RPMI7951 (cell line): ENCODE measurements at regions not wholly inside any gene's neighbourhood (a gene's known extent, or its start where the extent isn't known, plus 50 kb on each side); places are given as distances from the start of the nearest gene placed in this dataset.

Experiments used
- DNase-seq: peaks from one replicate; pipeline ENCODE4 v3.0.0-alpha.2; 2012; ENCODE audit warnings: low read depth

DNA sequence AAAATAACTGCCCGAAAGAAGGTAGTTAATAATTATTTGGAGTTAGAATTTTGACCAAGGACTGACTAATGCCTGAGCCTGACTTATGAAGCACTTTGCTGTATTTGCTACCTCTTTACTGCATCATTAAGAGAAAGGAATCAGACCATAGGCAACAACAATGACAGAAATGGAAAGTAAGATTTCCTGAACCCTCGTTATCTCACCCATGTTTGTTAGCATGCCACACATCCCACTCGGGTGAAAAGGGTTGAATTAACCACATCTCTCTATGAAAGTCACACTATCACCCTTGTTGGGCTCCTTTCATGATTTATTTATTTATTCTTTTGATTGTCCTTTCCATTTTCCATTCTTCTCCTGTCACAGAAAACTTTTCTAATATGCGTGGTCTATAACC lies 59.6 kb downstream of the OLIG3 start:
- no peak for DNase-seq

- no peak for DNase-seq
Measured at GRCh38 chr6:137432054-137432611, 62.1 kb downstream of the OLIG3 start.

- DNase-seq, result no peak
Measured at GRCh38 chr6:137430954-137431353, 63.2 kb downstream of the OLIG3 start.

GRCh38 chr6:137427656-137428290 lies 66.4 kb downstream of the OLIG3 start:
- DNase-seq, result peak; percentile 1

DNA sequence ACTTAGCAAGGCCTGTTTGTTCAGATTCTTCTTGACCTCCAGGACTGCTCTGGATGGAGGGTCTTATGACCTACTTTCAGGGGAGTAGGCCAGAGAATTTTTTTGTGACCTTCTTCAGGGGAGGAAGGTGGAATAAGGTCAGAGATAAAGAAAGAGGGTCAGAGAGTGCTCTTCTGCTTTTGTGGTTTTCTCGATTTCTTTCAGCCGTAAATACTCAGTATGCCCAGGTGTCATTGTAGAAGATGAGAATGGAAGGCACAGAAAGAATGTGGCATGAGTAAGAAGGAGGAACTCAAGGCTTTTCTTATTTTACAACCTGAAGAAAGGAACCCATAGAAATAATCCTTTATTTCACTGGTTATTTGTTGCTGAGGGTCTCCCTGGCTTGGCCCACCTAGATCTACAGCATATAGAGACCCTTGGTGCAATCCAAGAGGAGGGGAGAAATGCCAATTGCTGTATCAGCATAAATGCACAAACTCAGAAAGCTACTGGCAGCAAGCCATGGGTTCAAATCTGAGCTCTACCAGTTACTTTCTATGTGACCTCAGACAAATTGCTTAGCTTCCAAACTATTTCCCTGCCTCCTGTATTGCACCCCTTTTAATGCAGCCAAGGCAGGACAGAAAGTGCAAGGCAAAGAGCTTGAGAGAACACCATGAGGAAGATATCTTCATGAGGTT lies 68.0 kb downstream of the OLIG3 start:
- no peak for DNase-seq

GRCh38 chr6:137424251-137424650 lies 69.9 kb downstream of the OLIG3 start:
- DNase-seq, result no peak

DNA sequence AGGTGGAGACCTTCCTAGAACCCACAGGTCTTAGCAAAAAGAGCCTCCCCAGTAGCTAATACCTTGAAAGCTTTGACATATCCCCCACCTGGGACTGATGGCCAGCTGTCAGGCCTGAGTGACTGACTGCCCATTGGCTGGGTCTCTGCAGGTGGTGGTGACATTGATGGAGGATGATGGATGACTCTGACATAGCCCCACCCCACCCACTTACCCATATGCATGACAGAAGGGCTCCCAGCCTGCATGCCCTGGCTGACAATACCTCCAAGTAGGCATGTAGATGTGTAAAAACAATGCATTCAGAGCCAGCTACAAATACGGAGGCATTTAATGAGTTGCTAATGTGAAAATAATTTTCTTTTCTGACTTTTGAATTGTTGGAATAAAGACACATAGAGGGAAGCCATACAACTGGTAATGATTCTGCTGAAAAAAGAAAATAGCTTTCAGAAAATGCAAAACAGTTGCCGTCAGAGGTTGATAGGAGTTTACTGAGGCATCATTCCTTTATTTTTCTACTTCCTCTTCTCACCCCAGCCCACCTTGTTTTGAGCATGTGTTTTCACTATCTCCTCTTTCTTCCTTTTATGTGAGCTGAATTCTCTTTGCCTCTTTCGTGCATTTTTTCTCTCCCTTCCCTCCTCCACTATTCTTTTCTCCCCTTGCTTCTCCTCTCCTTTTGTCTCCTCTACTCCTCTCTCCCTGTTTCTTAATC lies 70.6 kb downstream of the OLIG3 start:
- no peak for DNase-seq

DNA sequence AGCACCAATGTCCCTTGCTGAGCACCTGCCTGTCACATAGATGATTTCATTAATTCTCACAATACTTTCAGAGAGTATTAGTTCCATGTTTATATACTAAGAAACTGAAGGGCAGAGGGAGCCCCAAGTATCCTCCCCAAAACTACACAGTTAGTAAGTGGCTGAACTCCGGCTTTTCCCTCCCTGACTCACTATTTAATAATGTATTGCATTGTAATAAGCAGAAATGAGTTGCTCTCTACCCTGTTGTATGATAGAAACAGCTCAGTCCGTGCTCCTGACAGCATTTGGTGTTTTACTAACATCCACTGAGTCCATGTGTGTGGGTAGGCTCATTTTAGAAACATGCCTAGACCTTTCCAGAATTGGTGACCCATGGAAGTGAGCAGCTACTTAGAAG lies 76.8 kb downstream of the OLIG3 start:
- DNase-seq, result no peak

DNA sequence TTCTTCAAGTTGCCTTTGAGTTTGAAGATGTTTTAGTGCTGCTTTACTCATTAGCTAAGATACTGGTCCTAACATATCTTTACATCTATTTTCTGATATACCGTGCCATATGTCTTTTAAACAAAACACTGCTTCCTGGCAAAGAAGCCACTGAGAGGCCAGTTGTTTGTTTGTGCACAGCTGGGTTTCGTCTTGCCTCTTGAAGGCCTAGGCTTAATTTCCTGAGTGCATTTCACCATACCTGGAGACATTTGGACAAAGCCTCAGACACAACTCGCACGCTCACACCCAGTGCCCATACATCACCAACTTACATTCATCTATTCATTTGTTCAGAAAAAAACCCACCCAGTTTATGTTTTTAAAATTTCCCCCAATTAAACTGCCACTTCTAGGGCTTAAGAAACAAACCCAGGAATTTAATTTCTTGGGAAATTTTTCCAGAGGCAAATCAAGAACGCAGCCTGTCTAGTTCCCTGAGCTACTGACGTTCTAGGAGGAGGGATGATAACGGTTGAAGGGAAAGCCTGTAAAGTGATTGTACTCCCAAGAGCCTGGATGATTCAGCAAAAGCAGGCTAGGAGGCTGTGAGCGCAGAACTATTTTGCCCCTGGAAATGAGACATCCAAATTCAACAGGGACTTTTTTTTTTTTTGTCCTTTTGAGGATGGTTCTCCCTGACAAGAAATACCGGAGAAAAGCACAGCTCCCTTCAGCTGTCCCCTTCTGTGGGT lies 77.7 kb downstream of the OLIG3 start:
- peak; percentile 63 for DNase-seq

- DNase-seq, result no peak
Measured at GRCh38 chr6:137415834-137416190, 78.4 kb downstream of the OLIG3 start.

DNA sequence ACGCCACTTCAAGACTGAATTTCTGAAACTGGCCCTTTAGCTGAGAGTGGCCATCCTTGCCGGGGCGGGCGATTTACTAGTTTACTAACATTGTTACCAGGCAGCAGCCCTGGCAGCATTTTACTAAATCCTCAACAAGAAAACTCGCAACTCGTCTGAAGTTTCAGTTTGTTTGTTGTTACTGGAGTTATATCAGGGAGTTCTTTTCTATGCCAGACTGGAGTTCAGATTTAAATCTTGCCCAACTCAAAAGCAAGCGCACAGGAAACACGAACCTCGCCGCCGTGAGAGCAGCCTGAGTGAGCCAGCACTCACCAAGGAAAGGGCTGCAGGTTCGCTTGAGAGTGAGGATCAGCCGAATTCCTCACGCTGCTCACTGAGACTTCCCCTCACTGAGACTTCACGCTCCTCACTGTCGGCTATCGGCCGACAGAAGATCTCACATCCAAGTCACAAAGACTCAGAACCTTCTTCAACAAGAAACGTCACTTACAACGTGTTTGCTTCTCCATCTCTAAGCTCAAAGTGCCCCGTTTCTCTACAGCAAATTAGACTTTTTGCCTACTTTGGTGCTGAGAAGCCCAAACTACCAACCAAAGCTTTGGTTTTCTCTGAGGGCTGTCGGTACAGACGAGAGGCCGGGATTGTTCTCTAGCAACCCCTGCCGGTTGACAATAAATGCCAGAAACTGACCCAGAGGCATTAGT lies 78.9 kb downstream of the OLIG3 start:
- peak; percentile 70 for DNase-seq

DNA sequence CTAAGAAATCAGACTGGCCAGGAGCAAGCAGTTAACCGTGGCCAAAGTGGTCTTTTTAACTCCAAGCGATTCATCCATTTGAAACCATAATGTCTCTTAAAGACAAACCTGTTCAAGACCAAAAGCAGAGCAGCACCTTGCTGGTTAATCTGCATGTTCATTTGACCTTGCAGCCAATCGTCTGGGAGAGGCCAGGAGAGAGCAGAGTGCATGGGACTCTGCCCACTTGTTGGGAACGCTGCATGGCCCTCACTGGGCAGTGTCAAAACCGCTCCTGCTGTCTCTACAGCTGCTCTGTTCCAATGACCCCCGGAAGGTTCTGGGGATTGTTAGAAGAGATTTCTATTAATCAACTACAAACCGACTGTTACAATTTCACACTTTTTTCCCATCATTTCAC lies 79.6 kb downstream of the OLIG3 start:
- DNase-seq, result no peak

- DNase-seq, result no peak
Measured at GRCh38 chr6:137413482-137413881, 80.7 kb downstream of the OLIG3 start.

DNA sequence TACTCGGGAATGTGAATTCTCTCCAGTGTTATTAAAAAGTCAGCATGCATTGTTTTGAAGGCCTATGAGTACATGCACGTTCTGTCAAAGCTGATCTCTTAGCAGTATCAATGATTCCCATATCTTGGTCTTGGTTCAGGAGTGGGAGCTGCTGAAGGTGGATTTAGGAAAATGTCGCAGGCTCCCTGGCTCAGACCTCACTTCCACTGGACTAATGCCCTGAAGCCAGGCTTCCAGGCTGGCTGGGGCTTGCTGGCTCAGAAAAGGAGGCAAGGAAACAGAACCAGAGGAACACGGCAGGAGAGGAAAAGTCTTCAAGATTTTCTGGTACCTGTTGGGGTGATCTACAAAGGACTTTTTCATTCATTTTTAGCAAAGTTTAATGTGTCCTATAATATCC lies 81.6 kb downstream of the OLIG3 start:
- no peak for DNase-seq

GRCh38 chr6:137409266-137409777 lies 84.9 kb downstream of the OLIG3 start:
- no peak for DNase-seq

- no peak for DNase-seq
Measured at GRCh38 chr6:137407816-137408215, 86.4 kb downstream of the OLIG3 start.

- DNase-seq, result no peak
Measured at GRCh38 chr6:137405806-137406205, 88.4 kb downstream of the OLIG3 start.

DNA sequence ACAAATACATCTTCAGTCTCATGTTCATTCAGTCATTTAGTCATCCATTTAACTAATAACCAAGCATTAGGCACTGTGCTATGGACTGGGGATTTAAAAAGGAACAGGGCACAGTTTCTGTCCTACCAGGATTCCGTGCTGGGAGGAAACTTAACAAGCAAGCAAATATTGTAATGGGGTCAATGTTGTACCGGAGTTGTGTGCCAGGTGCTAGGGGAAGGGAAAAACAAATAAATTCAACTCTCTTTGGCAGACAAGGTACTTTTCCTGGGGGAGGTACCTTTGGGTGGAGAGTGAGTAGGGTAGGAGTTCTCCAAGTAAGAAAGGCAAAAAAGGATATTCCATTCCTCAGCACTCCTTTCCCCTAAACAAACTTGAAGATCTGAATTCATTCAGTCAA lies 90.3 kb downstream of the OLIG3 start:
- DNase-seq, result no peak

GRCh38 chr6:137403443-137403842 lies 90.8 kb downstream of the OLIG3 start:
- no peak for DNase-seq

DNA sequence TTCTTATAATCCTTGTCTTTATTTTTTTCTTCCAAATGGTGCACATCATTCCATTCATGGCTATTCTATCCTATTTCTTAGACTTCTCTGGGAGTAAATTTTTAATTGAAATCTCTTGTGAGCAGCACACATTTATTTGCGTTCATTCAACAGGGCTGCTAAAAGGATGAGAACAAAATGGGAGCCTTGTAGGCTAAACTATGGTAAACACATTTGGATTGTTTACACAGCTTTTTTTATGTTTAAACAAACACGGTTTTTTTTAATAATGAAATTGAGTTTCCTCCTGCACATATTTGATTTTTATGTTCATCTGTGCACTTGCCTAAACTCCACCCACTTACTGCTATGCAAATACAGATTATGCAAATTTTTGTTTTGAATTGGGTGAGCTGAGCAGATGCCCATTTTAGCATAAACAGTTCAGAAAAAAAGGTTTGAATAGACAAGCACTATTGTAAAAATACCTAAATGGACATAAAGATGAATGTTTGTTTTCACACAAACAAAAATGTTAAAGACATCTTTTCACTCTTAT lies 92.0 kb downstream of the OLIG3 start:
- no peak for DNase-seq

DNA sequence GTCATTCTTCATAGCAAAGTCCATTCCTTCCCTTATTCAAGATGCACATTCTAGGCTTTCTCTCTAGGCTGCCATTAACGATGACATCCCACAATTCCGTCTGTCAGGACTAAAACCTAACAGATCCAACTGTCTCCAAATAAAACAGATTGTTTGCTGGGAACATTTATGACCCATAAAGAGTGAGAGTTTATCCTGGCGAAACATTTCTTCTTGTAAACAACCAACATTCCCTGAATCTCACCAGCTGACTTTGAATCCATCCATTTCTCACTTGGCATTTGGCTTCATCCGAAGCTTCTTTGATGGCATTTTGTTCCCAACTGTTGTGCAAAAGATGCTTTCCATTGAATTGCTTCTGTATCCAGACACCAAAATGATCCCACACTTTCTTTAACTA lies 93.1 kb downstream of the OLIG3 start:
- no peak for DNase-seq
